ENCODE measurements at regions not wholly inside any gene's neighbourhood (a gene's known extent, or its start where the extent isn't known, plus 50 kb on each side); places are given as distances from the start of the nearest gene placed in this dataset.
"Not testable (repeated sequence)": the region's sequence is repeated elsewhere in the genome, so short reads cannot be mapped to it uniquely, and the experiment has no call there.

DNA sequence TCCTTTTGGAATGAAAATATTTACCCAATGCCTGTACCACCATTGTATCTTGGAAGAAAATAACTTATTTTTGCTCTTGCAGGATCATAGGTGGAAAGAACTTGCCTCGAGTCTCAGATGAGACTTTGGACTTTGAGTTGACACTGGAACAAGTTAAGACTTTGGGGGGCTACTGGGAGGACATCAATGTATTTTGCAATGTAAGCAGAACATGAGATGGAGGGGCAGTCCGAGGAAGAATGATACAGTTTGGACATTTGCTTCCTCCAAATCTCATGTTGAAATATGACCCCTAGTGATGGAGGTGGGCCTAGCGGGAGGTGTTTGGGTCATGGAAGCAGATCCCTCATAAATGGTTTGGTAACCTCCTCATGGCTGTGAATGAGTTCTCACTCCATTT lies 1428.6 kb downstream of the ZPLD1 start:
- TF ChIP-seq, protein P1, sequence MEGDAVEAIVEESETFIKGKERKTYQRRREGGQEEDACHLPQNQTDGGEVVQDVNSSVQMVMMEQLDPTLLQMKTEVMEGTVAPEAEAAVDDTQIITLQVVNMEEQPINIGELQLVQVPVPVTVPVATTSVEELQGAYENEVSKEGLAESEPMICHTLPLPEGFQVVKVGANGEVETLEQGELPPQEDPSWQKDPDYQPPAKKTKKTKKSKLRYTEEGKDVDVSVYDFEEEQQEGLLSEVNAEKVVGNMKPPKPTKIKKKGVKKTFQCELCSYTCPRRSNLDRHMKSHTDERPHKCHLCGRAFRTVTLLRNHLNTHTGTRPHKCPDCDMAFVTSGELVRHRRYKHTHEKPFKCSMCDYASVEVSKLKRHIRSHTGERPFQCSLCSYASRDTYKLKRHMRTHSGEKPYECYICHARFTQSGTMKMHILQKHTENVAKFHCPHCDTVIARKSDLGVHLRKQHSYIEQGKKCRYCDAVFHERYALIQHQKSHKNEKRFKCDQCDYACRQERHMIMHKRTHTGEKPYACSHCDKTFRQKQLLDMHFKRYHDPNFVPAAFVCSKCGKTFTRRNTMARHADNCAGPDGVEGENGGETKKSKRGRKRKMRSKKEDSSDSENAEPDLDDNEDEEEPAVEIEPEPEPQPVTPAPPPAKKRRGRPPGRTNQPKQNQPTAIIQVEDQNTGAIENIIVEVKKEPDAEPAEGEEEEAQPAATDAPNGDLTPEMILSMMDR (IDR thresholded peaks at IDR 0.05; ENCODE audit: extremely low read depth, missing control alignments) = no peak
- no peak for DNase-seq (ENCODE audit: low spot score)

DNA sequence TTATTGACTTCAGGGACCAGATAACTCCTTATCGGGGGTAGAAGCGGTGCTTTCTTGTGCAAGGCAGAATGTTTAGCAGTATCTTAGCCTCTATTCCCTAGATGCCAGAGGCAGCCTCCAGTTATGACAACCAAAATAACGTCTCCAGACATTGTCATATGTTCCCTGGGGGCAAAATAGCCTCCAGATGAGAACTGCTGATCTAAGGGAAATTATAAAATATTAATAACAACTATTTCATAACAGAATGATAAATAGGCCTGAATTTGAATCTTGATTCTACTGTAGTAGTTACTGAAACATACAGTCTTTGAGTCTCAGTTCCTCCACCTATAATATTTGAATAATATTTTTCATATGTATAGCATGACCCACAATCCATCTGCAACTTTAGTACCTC lies 1431.3 kb downstream of the ZPLD1 start:
- TF ChIP-seq, protein P1 (IDR thresholded peaks at IDR 0.05; ENCODE audit: extremely low read depth, missing control alignments) = peak; percentile 3
- DNase-seq (ENCODE audit: low spot score) = no peak

DNA sequence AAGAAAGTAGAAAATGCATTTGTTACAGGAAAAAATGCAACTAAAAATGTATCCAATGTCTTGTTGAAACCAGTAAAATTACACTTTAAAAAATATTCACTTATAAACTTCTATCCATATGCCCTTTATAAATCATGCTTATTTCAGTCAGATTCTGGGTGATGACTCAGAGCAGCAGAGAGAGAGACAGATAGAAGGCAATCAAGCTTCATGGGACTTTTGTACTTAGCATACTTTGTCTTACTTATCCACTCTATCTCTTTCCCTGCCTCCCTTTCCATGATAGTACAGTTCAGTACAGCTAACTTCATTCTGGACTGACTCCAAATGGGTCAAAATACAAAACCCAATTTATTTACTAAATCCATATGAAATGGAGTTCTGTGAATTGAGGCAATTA lies 1438.2 kb downstream of the ZPLD1 start:
- TF ChIP-seq, protein P1 (IDR thresholded peaks at IDR 0.05; ENCODE audit: extremely low read depth, missing control alignments) = no peak
- DNase-seq (ENCODE audit: low spot score) = no peak

DNA sequence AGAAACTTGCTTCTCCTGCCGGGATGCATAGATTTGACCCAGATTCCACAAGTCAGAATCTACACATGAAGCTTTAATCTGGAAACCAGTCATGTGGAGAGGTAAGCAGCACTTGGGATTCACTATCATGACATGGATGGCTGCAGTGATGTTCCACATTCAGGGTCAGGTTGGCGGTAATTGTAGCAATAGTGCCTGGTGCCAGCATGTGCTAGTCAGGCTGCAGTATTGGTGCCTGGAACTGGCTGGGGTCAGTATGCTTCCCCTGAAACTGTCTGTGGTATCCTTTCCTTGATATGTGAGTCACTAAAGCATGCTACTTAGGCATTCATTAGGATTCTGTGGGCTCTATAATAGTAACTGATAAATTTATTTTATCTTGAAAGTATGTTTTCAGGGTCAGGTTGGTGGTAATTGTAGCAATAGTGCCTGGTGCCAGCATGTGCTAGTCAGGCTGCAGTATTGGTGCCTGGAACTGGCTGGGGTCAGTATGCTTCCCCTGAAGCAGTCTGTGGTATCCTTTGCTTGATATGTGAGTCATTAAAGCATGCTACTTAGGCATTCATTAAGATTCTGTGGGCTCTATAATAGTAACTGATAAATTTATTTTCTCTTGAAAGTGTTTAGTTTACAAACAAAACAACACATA lies 1439.2 kb downstream of the ZPLD1 start:
- TF ChIP-seq, protein P1 (IDR thresholded peaks at IDR 0.05; ENCODE audit: extremely low read depth, missing control alignments) = no peak
- DNase-seq (ENCODE audit: low spot score) = no peak

DNA sequence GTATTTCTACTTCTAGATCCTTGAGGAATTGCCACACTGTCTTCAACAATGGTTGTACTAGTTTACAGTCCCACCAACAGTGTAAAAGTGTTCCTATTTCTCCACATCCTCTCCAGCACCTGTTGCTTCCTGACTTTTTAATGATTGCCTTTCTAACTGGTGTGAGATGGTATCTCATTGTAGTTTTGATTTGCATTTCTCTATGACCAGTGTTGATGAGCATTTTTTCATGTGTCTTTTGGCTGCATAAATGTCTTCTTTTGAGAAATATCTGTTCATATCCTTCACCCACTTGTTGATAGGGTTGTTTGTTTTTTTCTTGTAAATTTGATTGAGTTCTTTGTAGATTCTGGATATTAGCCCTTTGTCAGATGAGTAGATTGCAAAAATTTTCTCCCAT lies 1447.0 kb downstream of the ZPLD1 start:
- DNase-seq (ENCODE audit: low spot score) = not testable (repeated sequence)

DNA sequence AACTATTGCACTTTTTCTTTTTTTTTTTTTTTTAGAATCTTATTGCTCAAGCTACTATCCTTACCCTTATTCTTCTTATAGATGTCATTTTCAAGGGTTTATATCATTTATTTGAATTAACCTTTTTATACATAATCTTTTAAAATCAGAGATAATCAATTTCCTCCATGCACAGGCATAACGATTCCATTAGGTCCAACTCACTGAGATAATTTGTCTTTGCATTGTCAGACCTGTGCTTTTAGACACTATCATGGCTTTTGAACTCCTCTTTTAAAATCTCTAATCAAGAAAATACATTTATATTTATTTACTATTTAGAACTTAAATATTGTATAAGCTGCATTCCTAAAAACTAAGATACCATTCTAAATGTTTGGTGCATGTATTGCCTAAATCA lies 1454.9 kb downstream of the ZPLD1 start:
- no peak for DNase-seq (ENCODE audit: low spot score)
- TF ChIP-seq, protein P1 (IDR thresholded peaks at IDR 0.05; ENCODE audit: extremely low read depth, missing control alignments) = no peak

DNA sequence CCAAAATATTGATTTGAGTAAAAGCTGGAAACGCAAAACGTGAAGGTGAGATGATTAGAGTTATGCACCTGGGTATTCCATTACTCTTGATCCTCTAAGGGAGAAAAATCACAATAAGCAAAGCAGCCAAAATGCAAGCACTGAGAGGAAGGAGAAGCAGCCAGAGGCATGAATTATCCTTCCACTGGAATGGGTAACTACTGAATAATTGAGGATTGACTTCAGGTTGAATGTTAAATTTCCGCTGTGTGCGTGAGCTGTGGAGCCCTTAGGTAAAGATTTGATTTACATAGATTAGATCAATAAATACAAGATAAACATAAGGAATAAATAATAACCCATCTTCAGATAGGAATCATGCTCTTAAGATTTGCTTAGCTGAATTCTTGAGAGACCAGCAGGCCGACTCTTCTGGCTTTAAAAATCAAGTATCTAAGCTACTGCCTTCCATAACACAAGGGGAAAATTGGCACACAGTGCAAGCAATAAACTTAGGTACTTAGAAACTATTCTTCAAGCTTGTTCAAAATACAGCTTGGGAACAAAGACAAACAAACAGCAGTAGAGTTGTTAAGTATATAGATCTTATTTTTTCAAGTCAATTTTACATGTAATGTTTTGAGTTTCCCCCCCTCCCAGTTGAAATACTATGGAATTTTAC lies 1459.5 kb downstream of the ZPLD1 start:
- TF ChIP-seq, protein P1 (IDR thresholded peaks at IDR 0.05; ENCODE audit: extremely low read depth, missing control alignments) = no peak

DNA sequence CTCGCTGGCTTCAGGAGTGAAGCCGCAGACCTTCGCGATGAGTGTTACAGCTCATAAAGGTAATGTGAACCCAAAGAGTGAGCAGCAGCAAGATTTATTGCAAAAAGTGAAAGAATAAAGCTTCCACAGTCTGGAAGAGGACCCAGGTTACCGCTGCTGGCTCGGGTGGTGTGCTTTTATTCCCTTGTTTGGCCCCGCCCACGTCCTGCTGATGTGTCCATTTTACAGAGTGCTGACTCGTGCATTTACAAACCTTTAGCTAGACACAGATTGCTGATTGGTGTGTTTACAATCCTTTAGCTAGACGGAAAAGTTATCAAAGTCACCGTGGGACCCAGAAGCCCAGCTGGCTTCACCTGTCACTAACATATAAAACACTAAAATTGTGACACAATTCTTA lies 1464.5 kb downstream of the ZPLD1 start:
- TF ChIP-seq, protein P1 (IDR thresholded peaks at IDR 0.05; ENCODE audit: extremely low read depth, missing control alignments) = no peak
- DNase-seq (ENCODE audit: low spot score) = no peak

More for the DNA sequence above, 1459.5 kb downstream of the ZPLD1 start:
- DNase-seq (ENCODE audit: low spot score) = no peak

Data from GM20000 (cell line).